ENCODE measurements at regions not wholly inside any gene's neighbourhood (a gene's known extent, or its start where the extent isn't known, plus 50 kb on each side); places are given as distances from the start of the nearest gene placed in this dataset.

GRCh38 chr6:105786449-105786848 lies 299.7 kb upstream of the PRDM1 start:
- DNase-seq, result no peak

GRCh38 chr6:105785066-105785811 lies 300.9 kb upstream of the PRDM1 start:
- no peak for DNase-seq

GRCh38 chr6:105784179-105784578 lies 302.0 kb upstream of the PRDM1 start:
- DNase-seq, result no peak

- DNase-seq, result no peak
Observed at GRCh38 chr6:105783333-105783935, 302.7 kb upstream of the PRDM1 start.

- DNase-seq, result no peak
Observed at GRCh38 chr6:105781915-105782314, 304.2 kb upstream of the PRDM1 start.

- no peak for DNase-seq
Observed at GRCh38 chr6:105781248-105781647, 304.9 kb upstream of the PRDM1 start.

GRCh38 chr6:105780146-105780860 lies 305.8 kb upstream of the PRDM1 start:
- no peak for DNase-seq

- no peak for DNase-seq
Observed at GRCh38 chr6:105779110-105779509, 307.0 kb upstream of the PRDM1 start.

- DNase-seq, result no peak
Observed at GRCh38 chr6:105775095-105775494, 311.0 kb upstream of the PRDM1 start.

- DNase-seq, result no peak
Observed at GRCh38 chr6:105774247-105774646, 311.9 kb upstream of the PRDM1 start.

- DNase-seq, result no peak
Observed at GRCh38 chr6:105771313-105771970, 314.7 kb upstream of the PRDM1 start.

- no peak for DNase-seq
Observed at GRCh38 chr6:105769987-105770386, 316.1 kb upstream of the PRDM1 start.

GRCh38 chr6:105769197-105769596 lies 316.9 kb upstream of the PRDM1 start:
- DNase-seq, result no peak

- no peak for DNase-seq
Observed at GRCh38 chr6:105767541-105767940, 318.6 kb upstream of the PRDM1 start.

GRCh38 chr6:105765239-105765638 lies 320.9 kb upstream of the PRDM1 start:
- no peak for DNase-seq

GRCh38 chr6:105764315-105764714 lies 321.8 kb upstream of the PRDM1 start:
- no peak for DNase-seq

GRCh38 chr6:105763866-105764265 lies 322.3 kb upstream of the PRDM1 start:
- DNase-seq, result no peak

- DNase-seq, result no peak
Observed at GRCh38 chr6:105760746-105761145, 325.4 kb upstream of the PRDM1 start.

GRCh38 chr6:105759946-105760345 lies 326.2 kb upstream of the PRDM1 start:
- no peak for DNase-seq

- no peak for DNase-seq
Observed at GRCh38 chr6:105759015-105759414, 327.1 kb upstream of the PRDM1 start.

GRCh38 chr6:105757512-105758200 lies 328.5 kb upstream of the PRDM1 start:
- peak; percentile 53 for DNase-seq

- DNase-seq, result no peak
Observed at GRCh38 chr6:105755885-105756284, 330.3 kb upstream of the PRDM1 start.

GRCh38 chr6:105753620-105754211 lies 332.4 kb upstream of the PRDM1 start:
- DNase-seq, result no peak

All from NCI-H2107 (cell line).